Thyroid gland (tissue), 4 donors: ENCODE measurements at regions not wholly inside any gene's neighbourhood (a gene's known extent, or its start where the extent isn't known, plus 50 kb on each side); places are given as distances from the start of the nearest gene placed in this dataset.

Experiments used
- CTCF ChIP-seq, 6 experiments: fragments of 200-600 bp in 3 of 6; fragments of 450-650 bp in 3 of 6; sonication (generic) in 3 of 6; IDR thresholded peaks; one replicate each; pipeline ENCODE4 v1.5.1; 2016 to 2019; ENCODE audit warnings: antibody characterized with exemption in 6 of 6, mild to moderate bottlenecking in 2 of 6, inconsistent platforms in 1 of 6, moderate library complexity in 1 of 6
- POLR2A ChIP-seq, 2 donors: fragments of 450-650 bp; IDR thresholded peaks; one replicate each; pipeline ENCODE4 v1.6.1; 2017; ENCODE audit warnings: antibody characterized with exemption in 2 of 2, mild to moderate bottlenecking in 2 of 2, moderate library complexity in 1 of 2

GRCh38 chr5:56585999-56586691 is 229.2 kb upstream of the MAP3K1 start:
- TF ChIP-seq CTCF (IDR thresholded peaks at IDR 0.05) (no peak), POLR2A (IDR thresholded peaks at IDR 0.05) (no peak)
